ENCODE measurements at regions not wholly inside any gene's neighbourhood (a gene's known extent, or its start where the extent isn't known, plus 50 kb on each side); places are given as distances from the start of the nearest gene placed in this dataset.
A peak's percentile ranks its signal among the peaks of the same experiment; 100 is the strongest.

GRCh38 chr1:11358984-11359383 is 86.0 kb downstream of the UBIAD1 start:
- no peak overlapping the region for H3K4me3 ChIP-seq (ENCODE audit: control insufficient read depth, low read depth, low read length)
- no peak for TF ChIP-seq CTCF (conservative IDR thresholded peaks at IDR 0.05; ENCODE audit: control insufficient read depth, insufficient read depth, low read depth, low read length)
- no peak for DNase-seq (ENCODE audit: low read depth)

GRCh38 chr1:11362547-11363021 is 89.6 kb downstream of the UBIAD1 start:
- TF ChIP-seq CTCF (conservative IDR thresholded peaks at IDR 0.05; ENCODE audit: control insufficient read depth, insufficient read depth, low read depth, low read length), result no peak
- DNase-seq (ENCODE audit: low read depth), result no peak
- no peak overlapping the region for H3K4me3 ChIP-seq (ENCODE audit: control insufficient read depth, low read depth, low read length)

GRCh38 chr1:11364170-11364569 is 91.2 kb downstream of the UBIAD1 start:
- DNase-seq (ENCODE audit: low read depth), result no peak
- no peak overlapping the region for H3K4me3 ChIP-seq (ENCODE audit: control insufficient read depth, low read depth, low read length)

GRCh38 chr1:11365744-11366387 is 92.9 kb downstream of the UBIAD1 start:
- no peak for DNase-seq (ENCODE audit: low read depth)
- no peak overlapping the region for H3K4me3 ChIP-seq (ENCODE audit: control insufficient read depth, low read depth, low read length)
- no peak for TF ChIP-seq CTCF (conservative IDR thresholded peaks at IDR 0.05; ENCODE audit: control insufficient read depth, insufficient read depth, low read depth, low read length)

More at GRCh38 chr1:11364170-11364569, 91.2 kb downstream of the UBIAD1 start:
- TF ChIP-seq CTCF (conservative IDR thresholded peaks at IDR 0.05; ENCODE audit: control insufficient read depth, insufficient read depth, low read depth, low read length), result peak; percentile 23

- H3K4me3 ChIP-seq (ENCODE audit: control insufficient read depth, low read depth, low read length), result no peak overlapping the region
- TF ChIP-seq CTCF (conservative IDR thresholded peaks at IDR 0.05; ENCODE audit: control insufficient read depth, insufficient read depth, low read depth, low read length), result no peak
- no peak for DNase-seq (ENCODE audit: low read depth)
Measured at GRCh38 chr1:11373029-11373894, 100.3 kb downstream of the UBIAD1 start.

- TF ChIP-seq CTCF (conservative IDR thresholded peaks at IDR 0.05; ENCODE audit: control insufficient read depth, insufficient read depth, low read depth, low read length), result no peak
- no peak for DNase-seq (ENCODE audit: low read depth)
- no peak overlapping the region for H3K4me3 ChIP-seq (ENCODE audit: control insufficient read depth, low read depth, low read length)
Measured at GRCh38 chr1:11373895-11374747, 101.1 kb downstream of the UBIAD1 start.
